HepG2 (cell line): ENCODE measurements at regions not wholly inside any gene's neighbourhood (a gene's known extent, or its start where the extent isn't known, plus 50 kb on each side); places are given as distances from the start of the nearest gene placed in this dataset.

ENCODE experiments used
- ATAC-seq: fragments of 200-7000 bp; cut with Tn5 transposase; 3 replicates; pipeline ENCODE4 v1.9.1; 2020; ENCODE audit warnings: mild to moderate bottlenecking, moderate library complexity
- BruUV-seq: library from RNA; stranded (reverse); fragments of 400-500 nt; replicated peaks from 2 replicates; lab custom pipeline; 2021; lab: Mats Ljungman, UMichigan
- CTCF ChIA-PET: fragments of 300-600 bp; formaldehyde crosslinking; extraction: SDS; loops from one replicate; lab custom pipeline; 2021; ENCODE audit warnings: low total read pairs, inconsistent platforms, low intra/inter-chr PET ratio; lab: Yijun Ruan, JAX
- POLR2A ChIA-PET: fragments of 350-600 bp; sonication (Branson Sonifier 250); formaldehyde crosslinking; loops from one replicate; lab custom pipeline; 2020; ENCODE audit warnings: antibody characterized with exemption, inconsistent platforms; lab: Yijun Ruan, JAX
- DNase-seq: peaks from one replicate; pipeline ENCODE4 v3.0.0-alpha.2; 2015; ENCODE audit warnings: low spot score
- FAIRE-seq: peaks from 3 replicates; lab custom pipeline; 2011; peaks lifted over from hg19 to GRCh38; lab: Jason Lieb, UNC
- H2AFZ ChIP-seq: one replicate; pipeline ENCODE4 v1.6.1; 2011; ENCODE audit warnings: low read length, inconsistent platforms
- H3K27ac ChIP-seq: fragments of 300-600 bp; 3 replicates; pipeline ENCODE4 v1.8.0; 2011; ENCODE audit warnings: mixed run types, mild to moderate bottlenecking, mixed read lengths, low read length, inconsistent platforms; ENCODE audit not compliant: insufficient read depth; ENCODE audit errors: extremely low read length
- H3K27me3 ChIP-seq, 2 experiments: fragments of 200-600 bp in 1 of 2; 2 replicates in 1 of 2; 3 replicates in 1 of 2; pipeline versions ENCODE4 v1.6.0 to v1.8.0; 2011; ENCODE audit warnings: low read length in 2 of 2, mild to moderate bottlenecking in 2 of 2, moderate library complexity in 2 of 2, inconsistent platforms in 1 of 2; ENCODE audit not compliant: insufficient read depth in 2 of 2, control insufficient read depth in 1 of 2
- H3K36me3 ChIP-seq, 2 experiments: fragments of 200-600 bp in 1 of 2; replicated peaks in 1 of 2; 2 replicates in 1 of 2; 3 replicates in 1 of 2; pipeline versions ENCODE4 v1.5.1 to v1.8.0; 2011; ENCODE audit warnings: low read length in 2 of 2, inconsistent platforms in 1 of 2; ENCODE audit not compliant: insufficient read depth in 2 of 2, control insufficient read depth in 1 of 2
- H3K4me1 ChIP-seq: 2 replicates; pipeline ENCODE4 v1.5.1; 2012; ENCODE audit warnings: low read length, inconsistent platforms; ENCODE audit not compliant: insufficient read depth
- H3K4me2 ChIP-seq: 2 replicates; pipeline ENCODE4 v1.6.0; 2011; ENCODE audit warnings: low read depth, low read length, inconsistent platforms
- H3K4me3 ChIP-seq, 3 experiments: fragments of 200-600 bp in 1 of 3; sonication (generic), shearing (Covaris generic) in 1 of 3; replicated peaks in 1 of 3; 2 replicates each; pipeline ENCODE4 v1.5.1; 2011 to 2016; ENCODE audit warnings: low read length in 3 of 3, inconsistent platforms in 2 of 3, low read depth in 2 of 3, mild to moderate bottlenecking in 2 of 3, control low read depth in 1 of 3, mixed read lengths in 1 of 3; ENCODE audit not compliant: insufficient read depth in 1 of 3
- H3K79me2 ChIP-seq: one replicate; pipeline ENCODE4 v1.6.1; 2011; ENCODE audit warnings: low read length, inconsistent platforms; ENCODE audit not compliant: insufficient read depth
- H3K9ac ChIP-seq: 2 replicates; pipeline ENCODE4 v1.6.0; 2011; ENCODE audit warnings: mild to moderate bottlenecking, low read depth, low read length, inconsistent platforms; ENCODE audit not compliant: insufficient read depth
- H3K9me3 ChIP-seq: 2 replicates; pipeline ENCODE4 v1.5.1; 2012; ENCODE audit warnings: mild to moderate bottlenecking, low read length
- H4K20me1 ChIP-seq: 2 replicates; pipeline ENCODE4 v1.6.0; 2011; ENCODE audit warnings: inconsistent platforms, mild to moderate bottlenecking, low read length, moderate library complexity; ENCODE audit not compliant: insufficient read depth
- ARID4A ChIP-seq: sonication (generic); formaldehyde crosslinking; IDR thresholded peaks from 2 replicates; pipeline ENCODE4 v1.5.0; 2020; ENCODE audit warnings: mild to moderate bottlenecking, missing genetic modification reagents, borderline replicate concordance
- PCBP2 ChIP-seq: fragments of 200-400 bp; formaldehyde crosslinking; optimal IDR thresholded peaks from 2 replicates; pipeline ENCODE3; 2018; ENCODE audit warnings: low read length, low read depth; ENCODE audit not compliant: poor library complexity, severe bottlenecking
- ZKSCAN5 ChIP-seq: sonication (generic); formaldehyde crosslinking; IDR thresholded peaks from 2 replicates; pipeline ENCODE4 v1.5.1; 2020; ENCODE audit warnings: mild to moderate bottlenecking, missing genetic modification reagents
- ZNF101 ChIP-seq: sonication (generic); formaldehyde crosslinking; IDR thresholded peaks from 2 replicates; pipeline ENCODE4 v1.4.0; 2020; ENCODE audit warnings: mild to moderate bottlenecking, low read depth, missing genetic modification reagents, borderline replicate concordance
- WGBS: methylation state at CpG from one replicate; pipeline ENCODE4 v1.1.6; 2017; ENCODE audit warnings: low lambda C conversion rate; 5-methylcytosine and 5-hydroxymethylcytosine counted together
- in situ Hi-C: cut with HindIII; loops from 2 replicates; pipeline ENCODE4 v1.10.0; 2017; ENCODE audit warnings: low pct_unique_long_range_greater_than_20kb; ENCODE audit not compliant: extremely low pct_ligation_motif_present
- intact Hi-C: fragments of 100-400 bp; cut with micrococcal nuclease; formaldehyde crosslinking; loops from one replicate; pipeline ENCODE4 v1.10.0; 2022; ENCODE audit not compliant: unreplicated experiment

- H3K27me3 ChIP-seq, result peaks cover 0 to 3% of the 10 kb centered on the region in 2 experiments; a peak in 1 of 5 replicates
- ATAC-seq, result no peak
Observed at GRCh38 chr2:172342078-172342477, 85.3 kb upstream of the ITGA6 start.

More at GRCh38 chr2:172342078-172342477, 85.3 kb upstream of the ITGA6 start:
- Histone ChIP-seq H3K9ac (no peak overlapping the region), H3K36me3 (no peaks in the 10 kb centered on the region), H3K4me2 (peak overlapping the region; percentile 91), H3K79me2 (no peaks in the 10 kb centered on the region), H3K4me1 (peaks cover 54% of the 10 kb centered on the region), H3K4me3 (no peak overlapping the region), H3K9me3 (peaks cover 12% of the 10 kb centered on the region), H3K27ac (no peak overlapping the region), H2AFZ (no peak overlapping the region), H4K20me1 (no peaks in the 10 kb centered on the region)
- DNase-seq (no peak), FAIRE-seq (no peak)
- ChIA-PET CTCF (no interaction called here), POLR2A (interaction anchor here (0.8 to 1.5 kb wide), 3 partner anchors 12 to 88 kb away, joined by 3 read pairs; no protein-coding TSS in a partner anchor)
- BruUV-seq, result no TSS peak
- TF ChIP-seq ARID4A (CRISPR knock-in tag), result 0 out of 2 replicates have a peak, but pooled peaks have one; percentile 6
- TF ChIP-seq ZKSCAN5 (CRISPR knock-in tag), result no peak
- peak; percentile 26 for TF ChIP-seq PCBP2
- TF ChIP-seq ZNF101 (CRISPR knock-in tag), result no peak
- in situ Hi-C loops (no loop called here), intact Hi-C loops (no loop called here)
- WGBS, result 7% methylated on average over 3 of the region's 3 CpGs
